CD4-positive, alpha-beta T cell (primary cell): ENCODE measurements at regions not wholly inside any gene's neighbourhood (a gene's known extent, or its start where the extent isn't known, plus 50 kb on each side); places are given as distances from the start of the nearest gene placed in this dataset.

ENCODE experiments used
- ATAC-seq: fragments of 200-7000 bp; cut with Tn5 transposase; one replicate; pipeline ENCODE4 v1.10.0; 2022; ENCODE audit warnings: mild to moderate bottlenecking; ENCODE audit not compliant: poor library complexity
- CTCF ChIA-PET: fragments of 350-600 bp; sonication (Branson Sonifier 250); formaldehyde crosslinking; loops from one replicate; lab custom pipeline; 2021; ENCODE audit warnings: antibody characterized with exemption, inconsistent platforms; lab: Charles Lee
- POLR2A ChIA-PET: fragments of 350-600 bp; sonication (Branson Sonifier 250); formaldehyde crosslinking; loops from one replicate; lab custom pipeline; 2021; ENCODE audit warnings: antibody characterized with exemption, inconsistent platforms; lab: Charles Lee
- DNase-seq, 14 experiments: peaks; one replicate each; pipeline ENCODE4 v3.0.0-alpha.2; 2013 to 2020; ENCODE audit warnings: mixed read lengths in 2 of 14
- H3K27ac ChIP-seq, 2 donors: one replicate each; pipeline versions ENCODE4 v1.5.1 to v1.7.0; 2013; ENCODE audit warnings: low read length in 2 of 2, low read depth in 1 of 2, mild to moderate bottlenecking in 1 of 2
- H3K27me3 ChIP-seq, 2 experiments: 1 replicate in 1 of 2; 2 replicates in 1 of 2; pipeline versions ENCODE4 v1.6.1 to v1.7.0; 2013; ENCODE audit warnings: low read length in 2 of 2, control low read depth in 1 of 2, mild to moderate bottlenecking in 1 of 2, moderate library complexity in 1 of 2; ENCODE audit not compliant: insufficient read depth in 2 of 2, control insufficient read depth in 1 of 2
- H3K36me3 ChIP-seq: one replicate; pipeline ENCODE4 v1.6.1; 2013; ENCODE audit warnings: low read length, control low read depth; ENCODE audit not compliant: insufficient read depth
- H3K4me1 ChIP-seq: one replicate; pipeline ENCODE4 v1.6.1; 2013; ENCODE audit warnings: low read length, control low read depth; ENCODE audit not compliant: insufficient read depth
- H3K4me3 ChIP-seq: one replicate; pipeline ENCODE4 v1.5.1; 2013; ENCODE audit warnings: mild to moderate bottlenecking, low read length, moderate library complexity
- H3K9me3 ChIP-seq, 2 experiments: 1 replicate in 1 of 2; 2 replicates in 1 of 2; pipeline versions ENCODE4 v1.6.1 to v1.7.0; 2013; ENCODE audit warnings: low read length in 2 of 2, mild to moderate bottlenecking in 2 of 2, control low read depth in 1 of 2, moderate library complexity in 1 of 2; ENCODE audit not compliant: control insufficient read depth in 1 of 2, insufficient read depth in 1 of 2
- H3K27ac Mint-ChIP-seq: one replicate; pipeline ENCODE4 v1.8.0; 2020; ENCODE audit warnings: mixed read lengths
- H3K27me3 Mint-ChIP-seq: one replicate; pipeline ENCODE4 v1.8.0; 2021; ENCODE audit warnings: mixed read lengths
- H3K36me3 Mint-ChIP-seq: one replicate; pipeline ENCODE4 v1.8.0; 2021; ENCODE audit warnings: low read depth, mixed read lengths
- H3K4me1 Mint-ChIP-seq: one replicate; pipeline ENCODE4 v1.8.0; 2021; ENCODE audit warnings: low read depth, mixed read lengths
- H3K4me3 Mint-ChIP-seq: one replicate; pipeline ENCODE4 v1.8.0; 2020; ENCODE audit warnings: mild to moderate bottlenecking, mixed read lengths
- H3K9me3 Mint-ChIP-seq: one replicate; pipeline ENCODE4 v1.8.0; 2020; ENCODE audit warnings: mixed read lengths
- intact Hi-C, 2 experiments: fragments of 100-400 bp; cut with DNase I in 1 of 2; cut with micrococcal nuclease in 1 of 2; formaldehyde crosslinking; loops; one replicate each; pipeline versions ENCODE4 v1.15.1 to v1.9.0; 2023 to 2025; cut with DNase I, micrococcal nuclease
- TF ChIP-seq, protein P1 (sequence below): fragments of 200-600 bp; IDR thresholded peaks from one replicate; pipeline ENCODE4 v1.8.0; 2022; ENCODE audit warnings: antibody characterized with exemption, mild to moderate bottlenecking

DNA sequence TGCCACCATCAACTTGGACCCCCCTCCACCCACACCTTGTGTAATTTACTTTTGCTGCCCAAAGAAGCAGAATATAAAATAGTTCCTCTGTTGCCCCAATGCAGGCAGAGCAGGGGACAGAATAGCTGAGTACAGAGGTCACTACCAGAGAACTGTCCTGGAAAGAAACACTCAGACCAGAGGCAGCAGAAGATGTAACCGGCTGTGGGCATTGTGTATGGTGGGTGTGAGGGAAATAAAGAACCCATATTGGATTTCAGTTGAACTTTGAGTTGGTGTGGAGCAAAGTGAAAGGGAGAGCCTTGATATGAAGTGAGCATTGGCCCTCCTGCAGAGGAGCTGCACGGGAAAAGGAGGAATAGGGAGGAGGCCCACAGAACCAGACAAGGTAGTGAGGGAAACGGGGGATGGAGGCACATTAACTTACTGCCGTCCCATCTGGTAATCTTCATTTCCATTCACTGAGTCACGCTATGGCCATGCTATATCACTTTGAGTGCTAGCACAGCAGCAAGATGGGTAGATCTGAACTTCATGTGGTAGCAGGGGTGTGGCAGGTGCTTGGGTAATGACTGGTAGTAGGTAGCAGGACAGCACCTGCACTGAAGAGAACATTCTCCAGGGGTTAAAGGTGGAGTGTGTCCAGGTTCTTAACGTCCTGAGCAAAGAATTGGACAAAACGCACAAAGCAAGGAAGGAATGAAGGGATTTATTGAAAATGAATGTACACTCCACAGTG lies 56.3 kb upstream of the FBXO28 start:
- CTCF ChIA-PET: no interaction called here
- TF ChIP-seq, protein P1, sequence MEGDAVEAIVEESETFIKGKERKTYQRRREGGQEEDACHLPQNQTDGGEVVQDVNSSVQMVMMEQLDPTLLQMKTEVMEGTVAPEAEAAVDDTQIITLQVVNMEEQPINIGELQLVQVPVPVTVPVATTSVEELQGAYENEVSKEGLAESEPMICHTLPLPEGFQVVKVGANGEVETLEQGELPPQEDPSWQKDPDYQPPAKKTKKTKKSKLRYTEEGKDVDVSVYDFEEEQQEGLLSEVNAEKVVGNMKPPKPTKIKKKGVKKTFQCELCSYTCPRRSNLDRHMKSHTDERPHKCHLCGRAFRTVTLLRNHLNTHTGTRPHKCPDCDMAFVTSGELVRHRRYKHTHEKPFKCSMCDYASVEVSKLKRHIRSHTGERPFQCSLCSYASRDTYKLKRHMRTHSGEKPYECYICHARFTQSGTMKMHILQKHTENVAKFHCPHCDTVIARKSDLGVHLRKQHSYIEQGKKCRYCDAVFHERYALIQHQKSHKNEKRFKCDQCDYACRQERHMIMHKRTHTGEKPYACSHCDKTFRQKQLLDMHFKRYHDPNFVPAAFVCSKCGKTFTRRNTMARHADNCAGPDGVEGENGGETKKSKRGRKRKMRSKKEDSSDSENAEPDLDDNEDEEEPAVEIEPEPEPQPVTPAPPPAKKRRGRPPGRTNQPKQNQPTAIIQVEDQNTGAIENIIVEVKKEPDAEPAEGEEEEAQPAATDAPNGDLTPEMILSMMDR: no peak
- no peak for ATAC-seq
- Mint-ChIP-seq H3K4me1 (no peaks in the 10 kb centered on the region), H3K9me3 (no peaks in the 10 kb centered on the region), H3K27ac (no peak overlapping the region), H3K27me3 (peaks cover 5% of the 10 kb centered on the region), H3K4me3 (no peak overlapping the region), H3K36me3 (no peaks in the 10 kb centered on the region)
- no peak for DNase-seq
- H3K27me3 ChIP-seq: no peaks in the 10 kb centered on the region
- no peak overlapping the region for H3K27ac ChIP-seq
- H3K9me3 ChIP-seq: no peaks in the 10 kb centered on the region
- H3K4me1 ChIP-seq: no peaks in the 10 kb centered on the region
- H3K36me3 ChIP-seq: no peaks in the 10 kb centered on the region
- POLR2A ChIA-PET: no interaction called here
- H3K4me3 ChIP-seq: no peak overlapping the region
- intact Hi-C loops: no loop called here

- POLR2A ChIA-PET: no interaction called here
- Mint-ChIP-seq H3K27me3 (peaks cover 18% of the 10 kb centered on the region), H3K27ac (no peak overlapping the region), H3K9me3 (no peaks in the 10 kb centered on the region), H3K4me3 (no peak overlapping the region), H3K36me3 (no peaks in the 10 kb centered on the region), H3K4me1 (peaks cover 4% of the 10 kb centered on the region)
- no peak for ATAC-seq
- no peak for DNase-seq
- CTCF ChIA-PET: no interaction called here
- H3K4me3 ChIP-seq: no peak overlapping the region
- no peak overlapping the region for H3K27ac ChIP-seq
- TF ChIP-seq, protein P1: no peak
- peaks cover 0 to 4% of the 10 kb centered on the region in 2 experiments for H3K27me3 ChIP-seq
- peaks cover 2% of the 10 kb centered on the region for H3K4me1 ChIP-seq
- intact Hi-C loops: no loop called here
- no peaks in the 10 kb centered on the region for H3K36me3 ChIP-seq
- no peaks in the 10 kb centered on the region for H3K9me3 ChIP-seq
Measured at GRCh38 chr1:224054611-224055010, 59.3 kb upstream of the FBXO28 start.

DNA sequence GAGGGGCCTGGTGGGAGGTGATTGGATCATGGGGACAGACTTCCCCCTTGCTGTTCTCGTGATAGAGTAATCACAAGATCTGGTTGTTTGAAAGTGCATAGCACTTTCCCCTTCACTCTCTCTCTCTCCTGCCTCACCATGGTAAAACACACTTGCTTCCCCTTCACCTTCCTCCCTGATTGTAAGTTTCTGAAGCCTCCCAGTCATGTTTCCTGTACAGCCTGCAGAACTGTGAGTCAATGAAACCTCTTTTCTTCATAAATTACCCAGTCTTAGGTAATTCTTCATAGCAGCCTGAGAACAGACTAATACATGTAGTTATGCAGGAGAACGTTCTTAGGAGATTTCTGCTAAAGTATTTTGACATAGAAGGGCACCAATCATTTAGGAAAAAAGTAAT lies 59.9 kb upstream of the FBXO28 start:
- no peak overlapping the region for H3K4me3 Mint-ChIP-seq
- no peaks in the 10 kb centered on the region for H3K36me3 Mint-ChIP-seq
- POLR2A ChIA-PET: no interaction called here

More for the DNA sequence above, 59.9 kb upstream of the FBXO28 start:
- H3K4me1 ChIP-seq: peaks cover 2% of the 10 kb centered on the region
- no peak overlapping the region for H3K27ac ChIP-seq
- intact Hi-C loops: no loop called here
- peaks cover 4% of the 10 kb centered on the region for H3K4me1 Mint-ChIP-seq
- TF ChIP-seq, protein P1: no peak
- no peaks in the 10 kb centered on the region for H3K9me3 Mint-ChIP-seq
- ATAC-seq: no peak
- peaks cover 19% of the 10 kb centered on the region for H3K27me3 Mint-ChIP-seq
- H3K9me3 ChIP-seq: no peaks in the 10 kb centered on the region
- no peak for DNase-seq
- CTCF ChIA-PET: no interaction called here
- H3K27ac Mint-ChIP-seq: no peak overlapping the region
- no peaks in the 10 kb centered on the region for H3K36me3 ChIP-seq
- H3K27me3 ChIP-seq: peaks cover 0 to 4% of the 10 kb centered on the region in 2 experiments
- no peak overlapping the region for H3K4me3 ChIP-seq
